ENCODE measurements at regions not wholly inside any gene's neighbourhood (a gene's known extent, or its start where the extent isn't known, plus 50 kb on each side); places are given as distances from the start of the nearest gene placed in this dataset.

GRCh38 chr12:76641961-76642360, 82.4 kb upstream of the OSBPL8 start:
- no peak for TF ChIP-seq CTCF (IDR thresholded peaks at IDR 0.05)
- TF ChIP-seq EP300 (IDR thresholded peaks at IDR 0.05), result no peak
- no peak for TF ChIP-seq POLR2AphosphoS5 (IDR thresholded peaks at IDR 0.05)
- no peak for TF ChIP-seq POLR2A (IDR thresholded peaks at IDR 0.05)
